ENCODE measurements at regions not wholly inside any gene's neighbourhood (a gene's known extent, or its start where the extent isn't known, plus 50 kb on each side); places are given as distances from the start of the nearest gene placed in this dataset.

GRCh38 chr16:17836868-17837602, 366.3 kb upstream of the XYLT1 start:
- H2BK15ac ChIP-seq (ENCODE audit: low read length), result no peak overlapping the region
- no peaks in the 10 kb centered on the region for H3K36me3 ChIP-seq (replicated peaks in 1 of 2; ENCODE audit: control insufficient read depth in 2 of 2, insufficient read depth in 2 of 2, low read length in 2 of 2)
- no peak overlapping the region for H3K18ac ChIP-seq (ENCODE audit: low read length)
- no peak overlapping the region for H3K4ac ChIP-seq (ENCODE audit: low read length)
- no peak overlapping the region for H4K8ac ChIP-seq (ENCODE audit: low read depth, low read length)
- H3K79me1 ChIP-seq (ENCODE audit: low read depth, low read length), result no peaks in the 10 kb centered on the region
- peaks cover 0 to 15% of the 10 kb centered on the region in 2 donors for H3K4me1 ChIP-seq (ENCODE audit: control insufficient read depth in 2 of 2, insufficient read depth in 1 of 2, low read depth in 1 of 2, low read length in 2 of 2)
- H3K14ac ChIP-seq (ENCODE audit: low read length), result no peak overlapping the region
- DNase-seq (ENCODE audit: low spot score), result peak; percentile 54
- H3K27ac ChIP-seq (replicated peaks; ENCODE audit: low read length), result no peak overlapping the region
- H2BK5ac ChIP-seq (ENCODE audit: low read length), result no peak overlapping the region
- no peak overlapping the region for H2AK5ac ChIP-seq (ENCODE audit: low read depth, low read length)
- no peak overlapping the region for H3K4me3 ChIP-seq (ENCODE audit: low read length in 2 of 2)
- no peaks in the 10 kb centered on the region for H3K27me3 ChIP-seq (ENCODE audit: control insufficient read depth in 3 of 3, insufficient read depth in 3 of 3, low read depth in 1 of 3, low read length in 3 of 3)
- WGBS, 2 donors (ENCODE audit: extremely low coverage in 2 of 2, insufficient read length in 2 of 2, insufficient replicate concordance in 1 of 2), result no CpG with 5 or more reads among the region's 12 CpGs
- H2BK12ac ChIP-seq (ENCODE audit: low read length), result no peak overlapping the region
- no peak overlapping the region for H3K23ac ChIP-seq (ENCODE audit: low read depth, low read length, poor library complexity)
- H3K9ac ChIP-seq (ENCODE audit: low read depth, low read length, poor library complexity), result no peak overlapping the region
- no peak overlapping the region for H4K91ac ChIP-seq (ENCODE audit: low read depth, low read length, poor library complexity)
- H3K4me2 ChIP-seq (ENCODE audit: insufficient read depth, low read length, poor library complexity, severe bottlenecking), result no peak overlapping the region
- H2AFZ ChIP-seq (ENCODE audit: low read length), result no peak overlapping the region
- H2BK120ac ChIP-seq (ENCODE audit: low read depth, low read length), result no peak overlapping the region
- no peaks in the 10 kb centered on the region for H3K9me3 ChIP-seq (replicated peaks in 1 of 2; ENCODE audit: control insufficient read depth in 2 of 2, insufficient read depth in 1 of 2, low read depth in 1 of 2, low read length in 2 of 2)

DNA sequence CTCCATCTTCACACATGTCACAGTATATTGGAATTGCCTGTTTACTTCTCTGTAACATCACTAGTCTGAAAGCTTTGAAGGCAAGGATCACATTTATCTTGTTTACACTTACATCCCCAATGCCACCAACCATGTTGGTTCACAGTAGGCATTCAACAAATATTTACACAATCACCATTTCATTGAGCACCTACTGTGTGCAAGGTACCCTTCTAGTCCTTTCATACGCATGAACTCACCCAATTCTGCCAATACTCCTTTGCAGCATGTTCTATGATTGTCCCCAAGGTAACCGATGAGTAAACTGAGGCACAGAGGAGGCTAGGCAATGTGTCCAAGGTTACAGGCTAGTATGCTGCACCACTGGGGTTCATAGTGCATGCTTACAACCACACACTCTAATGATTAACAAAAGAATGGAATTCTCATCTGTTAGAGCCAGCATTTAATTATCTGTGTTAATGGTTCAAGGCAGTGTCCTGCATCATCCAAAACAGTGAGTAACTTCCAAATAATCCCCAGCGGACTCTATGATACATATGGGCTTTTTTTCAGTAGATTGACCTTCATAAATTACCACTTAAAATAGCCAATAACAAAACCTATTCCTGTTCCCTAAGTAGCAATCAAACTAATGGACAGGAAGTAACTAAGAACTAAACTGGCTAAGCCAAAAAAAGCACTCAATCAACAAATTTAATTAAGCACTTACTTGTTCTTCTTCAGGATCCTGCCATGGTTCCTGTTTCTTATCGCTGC, 364.5 kb upstream of the XYLT1 start:
- H3K4me2 ChIP-seq (ENCODE audit: insufficient read depth, low read length, poor library complexity, severe bottlenecking), result no peak overlapping the region
- no peak overlapping the region for H2AK5ac ChIP-seq (ENCODE audit: low read depth, low read length)
- H3K23ac ChIP-seq (ENCODE audit: low read depth, low read length, poor library complexity), result no peak overlapping the region
- no peak overlapping the region for H3K18ac ChIP-seq (ENCODE audit: low read length)
- no peak overlapping the region for H2BK12ac ChIP-seq (ENCODE audit: low read length)
- no CpG with 5 or more reads among the region's 4 CpGs for WGBS, 2 donors (ENCODE audit: extremely low coverage in 2 of 2, insufficient read length in 2 of 2, insufficient replicate concordance in 1 of 2)
- no peak overlapping the region for H2BK15ac ChIP-seq (ENCODE audit: low read length)
- no peak overlapping the region for H3K14ac ChIP-seq (ENCODE audit: low read length)
- H2BK120ac ChIP-seq (ENCODE audit: low read depth, low read length), result no peak overlapping the region
- H4K91ac ChIP-seq (ENCODE audit: low read depth, low read length, poor library complexity), result no peak overlapping the region
- no peak overlapping the region for H3K4me3 ChIP-seq (ENCODE audit: low read length in 2 of 2)
- peaks cover 0 to 13% of the 10 kb centered on the region in 2 donors for H3K4me1 ChIP-seq (ENCODE audit: control insufficient read depth in 2 of 2, insufficient read depth in 1 of 2, low read depth in 1 of 2, low read length in 2 of 2)
- no peak overlapping the region for H3K4ac ChIP-seq (ENCODE audit: low read length)
- no peaks in the 10 kb centered on the region for H3K36me3 ChIP-seq (replicated peaks in 1 of 2; ENCODE audit: control insufficient read depth in 2 of 2, insufficient read depth in 2 of 2, low read length in 2 of 2)
- H3K79me1 ChIP-seq (ENCODE audit: low read depth, low read length), result no peaks in the 10 kb centered on the region
- no peak for DNase-seq (ENCODE audit: low spot score)
- no peak overlapping the region for H3K27ac ChIP-seq (replicated peaks; ENCODE audit: low read length)
- no peaks in the 10 kb centered on the region for H3K27me3 ChIP-seq (ENCODE audit: control insufficient read depth in 3 of 3, insufficient read depth in 3 of 3, low read depth in 1 of 3, low read length in 3 of 3)
- H2BK5ac ChIP-seq (ENCODE audit: low read length), result no peak overlapping the region
- no peaks in the 10 kb centered on the region for H3K9me3 ChIP-seq (replicated peaks in 1 of 2; ENCODE audit: control insufficient read depth in 2 of 2, insufficient read depth in 1 of 2, low read depth in 1 of 2, low read length in 2 of 2)
- no peak overlapping the region for H3K9ac ChIP-seq (ENCODE audit: low read depth, low read length, poor library complexity)
- H4K8ac ChIP-seq (ENCODE audit: low read depth, low read length), result no peak overlapping the region
- no peak overlapping the region for H2AFZ ChIP-seq (ENCODE audit: low read length)

GRCh38 chr16:17832738-17833137, 362.0 kb upstream of the XYLT1 start:
- H3K4ac ChIP-seq (ENCODE audit: low read length), result no peak overlapping the region
- H3K23ac ChIP-seq (ENCODE audit: low read depth, low read length, poor library complexity), result no peak overlapping the region
- H2AK5ac ChIP-seq (ENCODE audit: low read depth, low read length), result no peak overlapping the region
- H3K18ac ChIP-seq (ENCODE audit: low read length), result no peak overlapping the region
- peaks cover 0 to 7% of the 10 kb centered on the region in 2 donors for H3K4me1 ChIP-seq (ENCODE audit: control insufficient read depth in 2 of 2, insufficient read depth in 1 of 2, low read depth in 1 of 2, low read length in 2 of 2)
- no peak overlapping the region for H2BK12ac ChIP-seq (ENCODE audit: low read length)
- no peak overlapping the region for H2AFZ ChIP-seq (ENCODE audit: low read length)
- no peak overlapping the region for H4K91ac ChIP-seq (ENCODE audit: low read depth, low read length, poor library complexity)
- no peak overlapping the region for H3K14ac ChIP-seq (ENCODE audit: low read length)
- H3K4me3 ChIP-seq (ENCODE audit: low read length in 2 of 2), result no peak overlapping the region
- H3K9ac ChIP-seq (ENCODE audit: low read depth, low read length, poor library complexity), result no peak overlapping the region
- H4K8ac ChIP-seq (ENCODE audit: low read depth, low read length), result no peak overlapping the region
- H2BK15ac ChIP-seq (ENCODE audit: low read length), result no peak overlapping the region
- H2BK5ac ChIP-seq (ENCODE audit: low read length), result no peak overlapping the region
- no peaks in the 10 kb centered on the region for H3K27me3 ChIP-seq (ENCODE audit: control insufficient read depth in 3 of 3, insufficient read depth in 3 of 3, low read depth in 1 of 3, low read length in 3 of 3)
- H3K27ac ChIP-seq (replicated peaks; ENCODE audit: low read length), result no peak overlapping the region
- H3K36me3 ChIP-seq (replicated peaks in 1 of 2; ENCODE audit: control insufficient read depth in 2 of 2, insufficient read depth in 2 of 2, low read length in 2 of 2), result no peaks in the 10 kb centered on the region
- WGBS, 2 donors (ENCODE audit: extremely low coverage in 2 of 2, insufficient read length in 2 of 2, insufficient replicate concordance in 1 of 2), result no CpG with 5 or more reads among the region's 2 CpGs
- DNase-seq (ENCODE audit: low spot score), result no peak
- no peak overlapping the region for H3K4me2 ChIP-seq (ENCODE audit: insufficient read depth, low read length, poor library complexity, severe bottlenecking)
- no peak overlapping the region for H2BK120ac ChIP-seq (ENCODE audit: low read depth, low read length)
- no peaks in the 10 kb centered on the region for H3K9me3 ChIP-seq (replicated peaks in 1 of 2; ENCODE audit: control insufficient read depth in 2 of 2, insufficient read depth in 1 of 2, low read depth in 1 of 2, low read length in 2 of 2)
- H3K79me1 ChIP-seq (ENCODE audit: low read depth, low read length), result no peaks in the 10 kb centered on the region

DNA sequence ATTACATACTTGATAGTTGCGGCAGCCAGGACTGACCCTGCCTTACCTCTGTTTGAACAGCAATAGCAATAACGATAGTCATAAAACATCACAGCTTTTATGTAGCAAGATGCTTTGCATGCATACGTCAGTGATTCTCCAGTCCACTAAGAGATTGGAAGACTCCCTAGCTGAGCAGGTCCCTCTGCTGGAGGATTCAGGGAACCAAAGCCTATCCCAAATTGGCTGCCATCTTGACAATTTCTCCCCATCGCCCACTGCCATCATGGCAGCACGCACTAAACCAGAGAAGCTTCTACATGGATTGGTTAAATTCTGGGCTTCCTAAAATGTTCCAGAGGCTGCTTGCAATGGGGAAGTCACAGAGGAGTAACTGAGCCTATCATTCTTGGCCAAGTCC, 360.6 kb upstream of the XYLT1 start:
- no peak overlapping the region for H3K4me3 ChIP-seq (ENCODE audit: low read length in 2 of 2)
- H3K9ac ChIP-seq (ENCODE audit: low read depth, low read length, poor library complexity), result no peak overlapping the region
- DNase-seq (ENCODE audit: low spot score), result no peak
- H2AFZ ChIP-seq (ENCODE audit: low read length), result no peak overlapping the region
- WGBS, 2 donors (ENCODE audit: extremely low coverage in 2 of 2, insufficient read length in 2 of 2, insufficient replicate concordance in 1 of 2), result no CpG with 5 or more reads among the region's 5 CpGs
- H3K4me1 ChIP-seq (ENCODE audit: control insufficient read depth in 2 of 2, insufficient read depth in 1 of 2, low read depth in 1 of 2, low read length in 2 of 2), result no peaks in the 10 kb centered on the region
- no peak overlapping the region for H2BK5ac ChIP-seq (ENCODE audit: low read length)
- H3K4me2 ChIP-seq (ENCODE audit: insufficient read depth, low read length, poor library complexity, severe bottlenecking), result no peak overlapping the region
- H4K91ac ChIP-seq (ENCODE audit: low read depth, low read length, poor library complexity), result no peak overlapping the region
- H2BK120ac ChIP-seq (ENCODE audit: low read depth, low read length), result no peak overlapping the region
- H4K8ac ChIP-seq (ENCODE audit: low read depth, low read length), result no peak overlapping the region
- H3K9me3 ChIP-seq (replicated peaks in 1 of 2; ENCODE audit: control insufficient read depth in 2 of 2, insufficient read depth in 1 of 2, low read depth in 1 of 2, low read length in 2 of 2), result no peaks in the 10 kb centered on the region
- no peak overlapping the region for H2BK15ac ChIP-seq (ENCODE audit: low read length)
- no peak overlapping the region for H3K4ac ChIP-seq (ENCODE audit: low read length)
- H3K27ac ChIP-seq (replicated peaks; ENCODE audit: low read length), result no peak overlapping the region
- no peak overlapping the region for H3K18ac ChIP-seq (ENCODE audit: low read length)
- H2BK12ac ChIP-seq (ENCODE audit: low read length), result no peak overlapping the region
- no peaks in the 10 kb centered on the region for H3K27me3 ChIP-seq (ENCODE audit: control insufficient read depth in 3 of 3, insufficient read depth in 3 of 3, low read depth in 1 of 3, low read length in 3 of 3)
- no peak overlapping the region for H3K14ac ChIP-seq (ENCODE audit: low read length)
- H3K36me3 ChIP-seq (replicated peaks in 1 of 2; ENCODE audit: control insufficient read depth in 2 of 2, insufficient read depth in 2 of 2, low read length in 2 of 2), result no peaks in the 10 kb centered on the region
- H3K79me1 ChIP-seq (ENCODE audit: low read depth, low read length), result no peaks in the 10 kb centered on the region
- no peak overlapping the region for H2AK5ac ChIP-seq (ENCODE audit: low read depth, low read length)
- H3K23ac ChIP-seq (ENCODE audit: low read depth, low read length, poor library complexity), result no peak overlapping the region

Data from neuronal stem cell (in vitro differentiated cells).